A549 (cell line): ENCODE measurements at regions not wholly inside any gene's neighbourhood (a gene's known extent, or its start where the extent isn't known, plus 50 kb on each side); places are given as distances from the start of the nearest gene placed in this dataset.

Source experiments
- CBX2 ChIP-seq: fragments of 200-600 bp; sonication (generic); IDR thresholded peaks from 2 replicates; pipeline ENCODE4 v1.6.1; 2016; ENCODE audit warnings: low read depth, mild to moderate bottlenecking, borderline replicate concordance
- CTCF ChIP-seq: fragments of >200 bp; sonication (Bioruptor Twin); formaldehyde crosslinking; IDR thresholded peaks from 3 replicates; pipeline ENCODE4 v1.5.1; 2016
- EP300 ChIP-seq, 2 experiments: fragments of >200 bp; sonication (Bioruptor Twin); formaldehyde crosslinking; IDR thresholded peaks; 2 replicates in 1 of 2; 3 replicates in 1 of 2; pipeline ENCODE4 v1.6.1; 2016 to 2017
- ESRRA ChIP-seq: fragments of 150-350 bp; IDR thresholded peaks from 2 replicates; pipeline ENCODE4 v1.6.1; 2014; ENCODE audit warnings: mild to moderate bottlenecking, low read length, borderline replicate concordance
- GATA3 ChIP-seq: IDR thresholded peaks from 2 replicates; pipeline ENCODE4 v1.6.1; 2012; ENCODE audit warnings: borderline replicate concordance
- HMGXB4 ChIP-seq: fragments of 250-450 bp; sonication (Bioruptor Pico); IDR thresholded peaks from 2 replicates; pipeline ENCODE4 v1.5.0; 2021; ENCODE audit warnings: mild to moderate bottlenecking, moderate library complexity, borderline replicate concordance
- JUNB ChIP-seq: fragments of >200 bp; sonication (Bioruptor Twin); formaldehyde crosslinking; IDR thresholded peaks from 2 replicates; pipeline ENCODE4 v1.6.1; 2016
- KDM1A ChIP-seq: fragments of 200-600 bp; sonication (generic); IDR thresholded peaks from 2 replicates; pipeline ENCODE4 v1.6.1; 2016; ENCODE audit warnings: low read depth, mild to moderate bottlenecking
- POLR2A ChIP-seq: IDR thresholded peaks from 2 replicates; pipeline ENCODE4 v1.6.1; 2012; ENCODE audit warnings: mild to moderate bottlenecking, low read length

- TF ChIP-seq JUNB (no peak), GATA3 (no peak), CTCF (no peak), CBX2 (no peak), KDM1A (no peak), ESRRA (no peak), POLR2A (no peak), HMGXB4 (no peak), EP300 (IDR thresholded peaks at IDR 0.05) (no peak)
These were observed 1111.4 kb upstream of the NXPH2 start for GRCh38 chr2:139891636-139892035.
